HG03378 (cell line): ENCODE measurements at regions not wholly inside any gene's neighbourhood (a gene's known extent, or its start where the extent isn't known, plus 50 kb on each side); places are given as distances from the start of the nearest gene placed in this dataset.

Source experiments
- ATAC-seq: cut with Tn5 transposase; IDR thresholded peaks from one replicate; pipeline ENCODE4 v1.9.1; 2021; ENCODE audit warnings: mild to moderate bottlenecking, moderate library complexity; ENCODE audit not compliant: unreplicated experiment

- no peak for ATAC-seq
Measured at GRCh38 chr3:127405791-127406190, 117.9 kb upstream of the PRR20G start.

- no peak for ATAC-seq
Measured at GRCh38 chr3:127405010-127405598, 117.3 kb upstream of the PRR20G start.

GRCh38 chr3:127404221-127405009 lies 116.6 kb upstream of the PRR20G start:
- no peak for ATAC-seq

- no peak for ATAC-seq
Measured at GRCh38 chr3:127403795-127404194, 115.9 kb upstream of the PRR20G start.

GRCh38 chr3:127399154-127399553 lies 111.3 kb upstream of the PRR20G start:
- ATAC-seq = no peak

- no peak for ATAC-seq
Measured at GRCh38 chr3:127396473-127396872, 108.6 kb upstream of the PRR20G start.

- ATAC-seq = no peak
Measured at GRCh38 chr3:127395663-127396355, 108.0 kb upstream of the PRR20G start.

- no peak for ATAC-seq
Measured at GRCh38 chr3:127394984-127395662, 107.3 kb upstream of the PRR20G start.

GRCh38 chr3:127394031-127394430 lies 106.2 kb upstream of the PRR20G start:
- no peak for ATAC-seq

- ATAC-seq = no peak
Measured at GRCh38 chr3:127393131-127393820, 105.4 kb upstream of the PRR20G start.

- ATAC-seq = no peak
Measured at GRCh38 chr3:127392156-127392490, 104.3 kb upstream of the PRR20G start.

GRCh38 chr3:127391436-127392155 lies 103.8 kb upstream of the PRR20G start:
- ATAC-seq = no peak

GRCh38 chr3:127390365-127391025 lies 102.6 kb upstream of the PRR20G start:
- no peak for ATAC-seq

GRCh38 chr3:127389913-127390312 lies 102.1 kb upstream of the PRR20G start:
- no peak for ATAC-seq

- ATAC-seq = no peak
Measured at GRCh38 chr3:127389420-127389819, 101.6 kb upstream of the PRR20G start.

- ATAC-seq = no peak
Measured at GRCh38 chr3:127388427-127388826, 100.6 kb upstream of the PRR20G start.

- ATAC-seq = no peak
Measured at GRCh38 chr3:127387556-127388153, 99.8 kb upstream of the PRR20G start.

- no peak for ATAC-seq
Measured at GRCh38 chr3:127387119-127387518, 99.3 kb upstream of the PRR20G start.

- no peak for ATAC-seq
Measured at GRCh38 chr3:127386490-127386889, 98.6 kb upstream of the PRR20G start.

- ATAC-seq = no peak
Measured at GRCh38 chr3:127385540-127385870, 97.7 kb upstream of the PRR20G start.
